ENCODE measurements at regions not wholly inside any gene's neighbourhood (a gene's known extent, or its start where the extent isn't known, plus 50 kb on each side); places are given as distances from the start of the nearest gene placed in this dataset.
"Not testable (repeated sequence)": the region's sequence is repeated elsewhere in the genome, so short reads cannot be mapped to it uniquely, and the experiment has no call there.

- H3K9me3 Mint-ChIP-seq; H3K27me3 ChIP-seq (ENCODE audit: insufficient read depth, low read length); H3K4me3 Mint-ChIP-seq; H3K27ac Mint-ChIP-seq; intact Hi-C loops (cut with micrococcal nuclease); H3K4me1 ChIP-seq (ENCODE audit: insufficient read depth, low read length); H3K4me3 ChIP-seq (ENCODE audit: low read length in 2 of 2); H3K36me3 Mint-ChIP-seq; DNase-seq; POLR2A ChIA-PET (ENCODE audit: partially characterized antibody); CTCF ChIA-PET (ENCODE audit: partially characterized antibody); H3K27me3 Mint-ChIP-seq; H3K4me1 Mint-ChIP-seq; H3K36me3 ChIP-seq (ENCODE audit: insufficient read depth, low read length); H3K9me3 ChIP-seq (ENCODE audit: control insufficient read depth in 1 of 2, low read length in 2 of 2); H3K27ac ChIP-seq (ENCODE audit: low read depth, low read length): not testable (repeated sequence)
Measured at GRCh38 chr2:66242888-66243287, 192.0 kb upstream of the MEIS1 start.

- DNase-seq, result no peak
- H3K27ac Mint-ChIP-seq, result no peak overlapping the region
- no peaks in the 10 kb centered on the region for H3K4me1 Mint-ChIP-seq
- no peaks in the 10 kb centered on the region for H3K27me3 ChIP-seq (ENCODE audit: insufficient read depth, low read length)
- H3K9me3 ChIP-seq (ENCODE audit: control insufficient read depth in 1 of 2, low read length in 2 of 2), result no peaks in the 10 kb centered on the region
- CTCF ChIA-PET (ENCODE audit: partially characterized antibody), result no interaction called here
- no peaks in the 10 kb centered on the region for H3K27me3 Mint-ChIP-seq
- H3K27ac ChIP-seq (ENCODE audit: low read depth, low read length), result no peak overlapping the region
- H3K9me3 Mint-ChIP-seq, result peaks cover 0 to 7% (median 2%) of the 10 kb centered on the region in 8 donors
- H3K36me3 Mint-ChIP-seq, result no peaks in the 10 kb centered on the region
- no peak overlapping the region for H3K4me3 Mint-ChIP-seq
- H3K4me3 ChIP-seq (ENCODE audit: low read length in 2 of 2), result no peak overlapping the region
- intact Hi-C loops (cut with micrococcal nuclease), result no loop called here
- POLR2A ChIA-PET (ENCODE audit: partially characterized antibody), result no interaction called here
- no peaks in the 10 kb centered on the region for H3K4me1 ChIP-seq (ENCODE audit: insufficient read depth, low read length)
- H3K36me3 ChIP-seq (ENCODE audit: insufficient read depth, low read length), result no peaks in the 10 kb centered on the region
Measured at GRCh38 chr2:66242099-66242789, 192.7 kb upstream of the MEIS1 start.

- Mint-ChIP-seq H3K36me3 (no peaks in the 10 kb centered on the region), H3K9me3 (peaks cover 0 to 4% (median 1%) of the 10 kb centered on the region in 8 donors), H3K27me3 (no peaks in the 10 kb centered on the region), H3K27ac (no peak overlapping the region), H3K4me3 (no peak overlapping the region), H3K4me1 (no peaks in the 10 kb centered on the region)
- no peaks in the 10 kb centered on the region for H3K27me3 ChIP-seq (ENCODE audit: insufficient read depth, low read length)
- DNase-seq, result no peak
- no peak overlapping the region for H3K27ac ChIP-seq (ENCODE audit: low read depth, low read length)
- intact Hi-C loops (cut with micrococcal nuclease), result no loop called here
- ChIA-PET CTCF (ENCODE audit: partially characterized antibody) (no interaction called here), POLR2A (ENCODE audit: partially characterized antibody) (no interaction called here)
- no peak overlapping the region for H3K4me3 ChIP-seq (ENCODE audit: low read length in 2 of 2)
- H3K4me1 ChIP-seq (ENCODE audit: insufficient read depth, low read length), result no peaks in the 10 kb centered on the region
- H3K36me3 ChIP-seq (ENCODE audit: insufficient read depth, low read length), result no peaks in the 10 kb centered on the region
- H3K9me3 ChIP-seq (ENCODE audit: control insufficient read depth in 1 of 2, low read length in 2 of 2), result no peaks in the 10 kb centered on the region
Measured at GRCh38 chr2:66240286-66240685, 194.6 kb upstream of the MEIS1 start.

- Mint-ChIP-seq H3K9me3 (peaks cover 0 to 4% (median under 1%) of the 10 kb centered on the region in 8 donors), H3K4me3 (no peak overlapping the region), H3K27me3 (no peaks in the 10 kb centered on the region), H3K4me1 (no peaks in the 10 kb centered on the region), H3K27ac (no peak overlapping the region), H3K36me3 (no peaks in the 10 kb centered on the region)
- no peaks in the 10 kb centered on the region for H3K9me3 ChIP-seq (ENCODE audit: control insufficient read depth in 1 of 2, low read length in 2 of 2)
- CTCF ChIA-PET (ENCODE audit: partially characterized antibody), result no interaction called here
- no peaks in the 10 kb centered on the region for H3K4me1 ChIP-seq (ENCODE audit: insufficient read depth, low read length)
- no peak for DNase-seq
- H3K27ac ChIP-seq (ENCODE audit: low read depth, low read length), result no peak overlapping the region
- POLR2A ChIA-PET (ENCODE audit: partially characterized antibody), result no interaction called here
- no peaks in the 10 kb centered on the region for H3K27me3 ChIP-seq (ENCODE audit: insufficient read depth, low read length)
- intact Hi-C loops (cut with micrococcal nuclease), result no loop called here
- no peaks in the 10 kb centered on the region for H3K36me3 ChIP-seq (ENCODE audit: insufficient read depth, low read length)
- H3K4me3 ChIP-seq (ENCODE audit: low read length in 2 of 2), result no peak overlapping the region
Measured at GRCh38 chr2:66239655-66240054, 195.3 kb upstream of the MEIS1 start.

GRCh38 chr2:66237803-66238379, 197.0 kb upstream of the MEIS1 start:
- POLR2A ChIA-PET (ENCODE audit: partially characterized antibody), result no interaction called here
- CTCF ChIA-PET (ENCODE audit: partially characterized antibody), result no interaction called here
- H3K27ac ChIP-seq (ENCODE audit: low read depth, low read length), result no peak overlapping the region

GRCh38 chr2:66236816-66237802, 197.8 kb upstream of the MEIS1 start:
- ChIA-PET POLR2A (ENCODE audit: partially characterized antibody) (no interaction called here), CTCF (ENCODE audit: partially characterized antibody) (no interaction called here)
- Mint-ChIP-seq H3K4me3 (no peak overlapping the region), H3K9me3 (peaks cover 0 to 7% (median 2%) of the 10 kb centered on the region in 8 donors), H3K4me1 (no peaks in the 10 kb centered on the region), H3K27me3 (peaks cover 0 to under 1% of the 10 kb centered on the region in 2 donors), H3K27ac (no peak overlapping the region), H3K36me3 (no peaks in the 10 kb centered on the region)
- DNase-seq, result no peak
- intact Hi-C loops (cut with micrococcal nuclease), result no loop called here
- no peak overlapping the region for H3K27ac ChIP-seq (ENCODE audit: low read depth, low read length)
- H3K4me3 ChIP-seq (ENCODE audit: low read length in 2 of 2), result no peak overlapping the region
- H3K9me3 ChIP-seq (ENCODE audit: control insufficient read depth in 1 of 2, low read length in 2 of 2), result no peaks in the 10 kb centered on the region
- no peaks in the 10 kb centered on the region for H3K27me3 ChIP-seq (ENCODE audit: insufficient read depth, low read length)
- no peaks in the 10 kb centered on the region for H3K36me3 ChIP-seq (ENCODE audit: insufficient read depth, low read length)
- no peaks in the 10 kb centered on the region for H3K4me1 ChIP-seq (ENCODE audit: insufficient read depth, low read length)

More at GRCh38 chr2:66237803-66238379, 197.0 kb upstream of the MEIS1 start:
- Mint-ChIP-seq H3K36me3 (no peaks in the 10 kb centered on the region), H3K27me3 (no peaks in the 10 kb centered on the region), H3K4me3 (no peak overlapping the region), H3K4me1 (no peaks in the 10 kb centered on the region), H3K9me3 (peaks cover 0 to 4% (median under 1%) of the 10 kb centered on the region in 8 donors), H3K27ac (no peak overlapping the region)
- Histone ChIP-seq H3K4me3 (ENCODE audit: low read length in 2 of 2) (no peak overlapping the region), H3K27me3 (ENCODE audit: insufficient read depth, low read length) (no peaks in the 10 kb centered on the region), H3K4me1 (ENCODE audit: insufficient read depth, low read length) (no peaks in the 10 kb centered on the region), H3K36me3 (ENCODE audit: insufficient read depth, low read length) (no peaks in the 10 kb centered on the region), H3K9me3 (ENCODE audit: control insufficient read depth in 1 of 2, low read length in 2 of 2) (no peaks in the 10 kb centered on the region)
- DNase-seq, result no peak
- intact Hi-C loops (cut with micrococcal nuclease), result no loop called here

- no peaks in the 10 kb centered on the region for H3K9me3 ChIP-seq (ENCODE audit: control insufficient read depth in 1 of 2, low read length in 2 of 2)
- H3K36me3 ChIP-seq (ENCODE audit: insufficient read depth, low read length), result no peaks in the 10 kb centered on the region
Measured at GRCh38 chr2:66236067-66236685, 198.7 kb upstream of the MEIS1 start.

More at GRCh38 chr2:66236067-66236685, 198.7 kb upstream of the MEIS1 start:
- Histone ChIP-seq H3K4me3 (ENCODE audit: low read length in 2 of 2) (no peak overlapping the region), H3K27ac (ENCODE audit: low read depth, low read length) (no peak overlapping the region), H3K4me1 (ENCODE audit: insufficient read depth, low read length) (no peaks in the 10 kb centered on the region), H3K27me3 (ENCODE audit: insufficient read depth, low read length) (no peaks in the 10 kb centered on the region)
- intact Hi-C loops (cut with micrococcal nuclease), result no loop called here
- Mint-ChIP-seq H3K36me3 (no peaks in the 10 kb centered on the region), H3K27me3 (peaks cover 0 to 2% of the 10 kb centered on the region in 2 donors), H3K4me3 (no peak overlapping the region), H3K4me1 (no peaks in the 10 kb centered on the region), H3K9me3 (peaks cover 0 to 7% (median 3%) of the 10 kb centered on the region in 8 donors), H3K27ac (no peak overlapping the region)
- CTCF ChIA-PET (ENCODE audit: partially characterized antibody), result no interaction called here
- DNase-seq, result no peak
- POLR2A ChIA-PET (ENCODE audit: partially characterized antibody), result no interaction called here

All from CD4-positive, alpha-beta memory T cell (primary cell).